Epidermal melanocyte (primary cell): ENCODE measurements at regions not wholly inside any gene's neighbourhood (a gene's known extent, or its start where the extent isn't known, plus 50 kb on each side); places are given as distances from the start of the nearest gene placed in this dataset.

ENCODE experiments used
- DNase-seq: peaks from one replicate; pipeline ENCODE4 v3.0.0; 2011; ENCODE audit warnings: low spot score; ENCODE audit not compliant: insufficient read length

- DNase-seq: no peak
Measured at GRCh38 chr2:120602251-120602650, 133.4 kb upstream of the GLI2 start.

DNA sequence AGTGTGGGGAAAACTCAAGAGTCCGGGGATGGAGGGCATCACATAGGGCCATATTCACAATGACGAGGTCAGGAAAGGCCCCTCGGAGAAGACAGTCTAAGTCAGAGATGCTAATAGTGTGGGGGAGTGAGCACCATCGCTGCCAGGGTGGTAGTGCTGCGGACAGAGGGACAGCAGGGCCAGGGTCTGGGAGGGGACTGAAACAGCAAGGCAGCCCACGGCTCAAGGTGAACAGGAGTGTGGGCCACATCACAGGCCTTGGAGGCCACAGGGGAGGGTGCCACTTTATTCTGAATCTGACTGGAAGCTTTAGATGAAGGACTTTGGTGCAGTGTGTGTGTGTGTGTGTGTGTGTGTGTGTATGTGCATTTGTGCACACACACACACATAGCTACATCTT is 130.9 kb upstream of the GLI2 start:
- DNase-seq: no peak

GRCh38 chr2:120605231-120605935 is 130.3 kb upstream of the GLI2 start:
- no peak for DNase-seq

- DNase-seq: no peak
Measured at GRCh38 chr2:120606280-120606679, 129.4 kb upstream of the GLI2 start.

DNA sequence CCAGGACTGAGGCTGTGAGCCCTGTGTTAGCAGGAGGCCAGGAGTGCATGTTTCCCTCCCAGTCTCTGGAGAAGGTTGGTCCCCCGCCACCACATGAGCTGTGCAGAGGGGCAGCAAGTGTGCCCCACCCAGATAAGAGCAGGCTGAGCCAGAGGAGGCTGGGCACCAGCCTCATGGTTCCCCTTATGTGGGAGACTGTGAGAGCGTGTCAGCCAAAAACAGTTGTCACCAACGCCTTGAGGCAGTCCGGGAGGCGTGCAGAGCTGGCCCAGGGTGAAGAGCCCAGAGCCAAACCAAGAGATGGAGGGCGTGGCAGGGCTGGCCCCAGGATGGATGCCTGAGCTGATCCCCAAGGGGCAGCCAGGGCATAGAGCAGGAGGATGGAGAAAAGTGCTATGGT is 128.7 kb upstream of the GLI2 start:
- DNase-seq: no peak

DNA sequence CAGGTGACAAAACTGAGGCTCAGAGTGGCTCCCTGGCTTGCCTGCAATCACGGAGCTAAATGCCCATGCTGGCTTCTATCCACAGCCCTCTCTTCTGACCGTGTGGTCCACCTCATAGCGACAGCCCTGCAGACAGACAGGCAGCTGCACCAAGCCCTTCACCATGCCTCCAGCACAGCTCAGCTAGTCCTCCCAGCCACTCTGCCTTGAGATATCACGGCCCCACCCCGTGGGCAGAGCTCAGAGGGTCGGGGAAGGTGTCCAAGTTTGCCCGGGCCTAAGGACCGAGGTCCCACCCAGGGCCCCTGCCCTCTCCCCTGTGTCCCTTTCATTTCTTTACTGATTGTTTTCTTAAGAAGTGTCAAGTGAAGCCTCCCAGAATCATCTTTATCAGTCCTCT is 128.2 kb upstream of the GLI2 start:
- DNase-seq: no peak

DNA sequence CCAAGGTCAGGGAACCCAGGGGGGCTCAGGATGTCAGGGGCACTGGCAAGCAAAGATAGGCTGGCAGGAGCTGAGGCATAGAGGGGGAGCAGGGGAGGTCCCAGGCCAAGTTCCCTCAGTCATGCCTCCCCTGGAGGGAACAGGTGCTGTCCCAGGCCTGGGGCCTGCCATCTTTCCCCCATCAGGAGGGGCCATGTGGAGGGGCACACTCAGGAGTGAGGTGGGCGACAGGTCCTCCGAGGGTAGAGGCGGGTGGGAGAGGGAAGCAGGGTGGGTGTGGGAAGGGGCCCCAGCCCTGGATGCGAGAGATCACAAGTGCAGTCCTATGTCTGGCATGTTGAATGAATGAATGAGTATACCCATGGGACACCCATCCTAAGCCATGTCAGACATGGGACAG is 127.7 kb upstream of the GLI2 start:
- no peak for DNase-seq

DNA sequence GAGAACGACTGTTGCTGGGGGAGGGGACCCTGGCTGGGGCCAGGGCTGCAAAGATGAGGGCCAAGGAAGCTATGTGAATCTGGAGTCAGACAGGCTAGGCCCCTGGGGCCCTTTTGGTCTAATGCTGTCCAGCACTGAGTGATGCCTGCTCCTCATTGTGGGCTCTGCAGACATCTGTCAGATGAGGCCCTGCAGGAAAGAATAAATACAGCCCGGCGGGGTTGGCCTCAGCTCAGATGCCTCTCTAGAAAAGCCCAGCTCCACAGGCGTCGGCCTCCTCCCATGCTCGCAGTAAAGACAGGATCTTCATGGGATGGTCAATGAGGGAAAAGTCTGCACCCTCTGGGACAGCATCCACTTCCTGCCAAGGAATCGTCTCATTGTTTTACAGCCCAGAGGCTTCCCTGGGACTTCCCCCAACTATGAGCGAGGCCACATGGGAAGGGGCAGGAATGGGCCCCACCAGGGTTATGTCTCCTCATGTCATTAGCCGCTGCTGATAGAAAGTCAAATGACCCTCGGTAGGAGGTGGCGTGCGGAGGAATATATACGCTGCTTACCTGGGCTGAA is 125.8 kb upstream of the GLI2 start:
- no peak for DNase-seq

DNA sequence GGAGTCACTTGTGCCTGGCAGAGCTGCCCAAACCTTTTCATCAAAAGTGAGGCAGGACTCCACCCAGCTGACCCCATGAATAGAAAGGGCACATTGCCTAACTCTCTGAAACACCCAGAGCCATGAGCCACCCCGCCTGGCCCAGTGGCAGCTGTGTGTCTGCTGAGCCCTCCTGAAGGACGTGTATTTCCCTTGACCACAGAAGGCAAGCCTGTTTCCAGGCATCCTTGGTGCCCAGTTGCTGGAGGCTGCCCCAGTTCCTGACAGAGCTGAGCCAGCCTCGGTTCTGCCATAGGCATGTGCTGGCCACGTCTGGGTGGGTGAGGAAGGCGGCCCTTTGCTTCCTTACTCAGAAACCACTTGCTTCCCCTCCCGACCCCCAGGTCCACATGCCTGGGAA is 124.7 kb upstream of the GLI2 start:
- DNase-seq: no peak

DNA sequence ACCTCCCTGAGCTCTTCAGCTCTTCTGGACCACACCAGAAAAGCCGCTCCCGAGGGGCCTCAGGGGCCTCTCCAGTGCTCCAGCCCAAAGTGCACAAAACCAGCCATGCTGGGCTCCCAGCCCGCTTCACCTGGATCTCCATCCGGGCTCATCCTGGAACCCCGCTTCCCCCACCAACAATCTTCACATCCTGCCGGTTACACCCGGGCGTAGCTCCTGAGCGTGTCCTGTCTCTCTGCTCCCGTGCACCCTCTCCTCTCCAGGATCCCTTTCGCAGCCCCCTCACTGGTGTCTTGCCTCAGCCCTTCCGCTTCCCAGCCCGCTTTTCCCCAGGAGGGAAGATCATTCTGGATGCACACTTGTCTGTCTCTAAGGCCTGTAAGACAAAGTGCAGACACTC is 123.7 kb upstream of the GLI2 start:
- DNase-seq: no peak

- DNase-seq: no peak
Measured at GRCh38 chr2:120612471-120612870, 123.2 kb upstream of the GLI2 start.

GRCh38 chr2:120612931-120613330 is 122.7 kb upstream of the GLI2 start:
- DNase-seq: no peak

- DNase-seq: no peak
Measured at GRCh38 chr2:120613742-120614571, 121.7 kb upstream of the GLI2 start.

- DNase-seq: no peak
Measured at GRCh38 chr2:120614901-120615300, 120.8 kb upstream of the GLI2 start.

GRCh38 chr2:120616261-120616660 is 119.4 kb upstream of the GLI2 start:
- no peak for DNase-seq

- no peak for DNase-seq
Measured at GRCh38 chr2:120617055-120617454, 118.6 kb upstream of the GLI2 start.

DNA sequence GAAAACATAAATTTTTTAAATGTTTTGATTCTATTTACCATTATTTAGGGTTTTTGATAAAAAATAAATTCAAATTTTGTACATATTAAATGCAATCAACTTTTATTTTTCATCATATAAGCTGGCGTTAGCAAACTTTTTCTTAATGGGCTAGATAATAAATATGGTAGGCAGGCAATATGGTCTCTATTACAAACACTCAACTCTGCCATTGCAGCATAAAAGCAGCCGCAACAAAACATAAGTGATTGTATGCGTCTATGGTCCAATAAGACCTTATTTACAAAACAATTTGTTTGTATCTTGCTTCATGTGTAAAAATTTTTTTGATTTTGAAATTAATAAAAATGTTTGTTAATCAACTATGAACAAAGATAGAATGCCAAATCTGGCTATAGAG is 116.8 kb upstream of the GLI2 start:
- no peak for DNase-seq

- DNase-seq: no peak
Measured at GRCh38 chr2:120619579-120619978, 116.1 kb upstream of the GLI2 start.

- DNase-seq: no peak
Measured at GRCh38 chr2:120620025-120620793, 115.5 kb upstream of the GLI2 start.

GRCh38 chr2:120622159-120622869 is 113.4 kb upstream of the GLI2 start:
- no peak for DNase-seq
